ENCODE measurements at regions not wholly inside any gene's neighbourhood (a gene's known extent, or its start where the extent isn't known, plus 50 kb on each side); places are given as distances from the start of the nearest gene placed in this dataset.
"Not testable (repeated sequence)": the region's sequence is repeated elsewhere in the genome, so short reads cannot be mapped to it uniquely, and the experiment has no call there.

GRCh38 chr17:53626286-53626685 is 196.4 kb upstream of the KIF2B start:
- intact Hi-C loops (cut with DNase I): no loop called here
- no peak for TF ChIP-seq POLR2A (IDR thresholded peaks at IDR 0.05)
- TF ChIP-seq, protein P1, sequence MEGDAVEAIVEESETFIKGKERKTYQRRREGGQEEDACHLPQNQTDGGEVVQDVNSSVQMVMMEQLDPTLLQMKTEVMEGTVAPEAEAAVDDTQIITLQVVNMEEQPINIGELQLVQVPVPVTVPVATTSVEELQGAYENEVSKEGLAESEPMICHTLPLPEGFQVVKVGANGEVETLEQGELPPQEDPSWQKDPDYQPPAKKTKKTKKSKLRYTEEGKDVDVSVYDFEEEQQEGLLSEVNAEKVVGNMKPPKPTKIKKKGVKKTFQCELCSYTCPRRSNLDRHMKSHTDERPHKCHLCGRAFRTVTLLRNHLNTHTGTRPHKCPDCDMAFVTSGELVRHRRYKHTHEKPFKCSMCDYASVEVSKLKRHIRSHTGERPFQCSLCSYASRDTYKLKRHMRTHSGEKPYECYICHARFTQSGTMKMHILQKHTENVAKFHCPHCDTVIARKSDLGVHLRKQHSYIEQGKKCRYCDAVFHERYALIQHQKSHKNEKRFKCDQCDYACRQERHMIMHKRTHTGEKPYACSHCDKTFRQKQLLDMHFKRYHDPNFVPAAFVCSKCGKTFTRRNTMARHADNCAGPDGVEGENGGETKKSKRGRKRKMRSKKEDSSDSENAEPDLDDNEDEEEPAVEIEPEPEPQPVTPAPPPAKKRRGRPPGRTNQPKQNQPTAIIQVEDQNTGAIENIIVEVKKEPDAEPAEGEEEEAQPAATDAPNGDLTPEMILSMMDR (IDR thresholded peaks at IDR 0.05): no peak
- 78 to 80% methylated on average over 1 of the region's 1 CpG for WGBS, 2 donors

DNA sequence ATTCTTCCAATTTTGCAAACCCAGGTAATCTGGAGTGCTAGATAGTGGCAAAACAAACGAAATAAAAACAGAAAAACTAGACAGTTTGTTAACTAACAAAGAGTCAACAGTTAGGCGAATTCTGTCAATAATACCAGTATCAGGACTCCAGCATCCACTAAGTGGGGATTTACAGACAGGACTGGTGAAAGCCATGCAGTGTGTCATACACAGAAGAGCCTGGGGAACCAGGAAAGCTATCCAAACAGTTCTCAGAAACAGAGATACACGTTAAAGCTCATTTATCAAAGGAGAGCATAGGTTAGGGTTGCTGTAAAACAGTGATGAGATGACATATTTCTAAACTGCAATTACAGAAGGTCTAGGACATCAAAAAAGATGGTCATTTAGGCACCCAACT is 203.7 kb upstream of the KIF2B start:
- intact Hi-C loops (cut with DNase I): no loop called here
- no peak for DNase-seq
- Histone ChIP-seq H3K4me1 (no peaks in the 10 kb centered on the region), H3K9me3 (no peaks in the 10 kb centered on the region), H3K27ac (no peak overlapping the region), H3K4me3 (replicated peaks in 1 of 3) (no peak overlapping the region), H3K27me3 (no peaks in the 10 kb centered on the region), H3K36me3 (no peaks in the 10 kb centered on the region)
- TF ChIP-seq POLR2A (IDR thresholded peaks at IDR 0.05): no peak
- TF ChIP-seq, protein P1 (IDR thresholded peaks at IDR 0.05): no peak
- 64 to 67% methylated on average over 3 of the region's 3 CpGs for WGBS, 2 donors

More at GRCh38 chr17:53626286-53626685, 196.4 kb upstream of the KIF2B start:
- Histone ChIP-seq H3K9me3 (no peaks in the 10 kb centered on the region), H3K4me1 (no peaks in the 10 kb centered on the region), H3K4me3 (replicated peaks in 1 of 3) (no peak overlapping the region), H3K27me3 (no peaks in the 10 kb centered on the region), H3K27ac (no peak overlapping the region), H3K36me3 (no peaks in the 10 kb centered on the region)
- no peak for DNase-seq

- H3K36me3 ChIP-seq; H3K27ac ChIP-seq; H3K27me3 ChIP-seq; H3K9me3 ChIP-seq; DNase-seq; H3K4me3 ChIP-seq (replicated peaks in 1 of 3); H3K4me1 ChIP-seq; intact Hi-C loops (cut with DNase I): not testable (repeated sequence)
- 94 to 97% methylated on average over 5 of the region's 5 CpGs for WGBS, 2 donors
Measured at GRCh38 chr17:53608208-53608607, 214.5 kb upstream of the KIF2B start.

DNA sequence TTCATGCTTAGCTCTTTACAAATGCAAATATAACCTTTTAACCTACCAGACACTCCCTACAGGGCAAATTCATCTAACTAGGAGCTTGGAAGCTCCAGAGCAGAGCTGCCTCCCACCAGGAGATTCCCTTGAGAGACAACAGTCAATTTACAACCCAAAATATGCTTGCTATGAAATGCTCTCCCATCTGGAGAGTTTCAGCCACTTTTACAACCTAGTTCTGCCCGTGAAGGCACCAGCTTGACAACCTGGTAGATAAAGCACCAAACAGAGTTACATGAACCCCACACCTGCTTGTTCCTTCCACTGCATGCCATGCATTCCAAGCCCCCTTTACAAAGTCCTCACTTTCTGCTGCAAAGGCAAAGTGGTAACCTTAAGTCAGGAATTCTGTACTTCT is 215.3 kb upstream of the KIF2B start:
- H3K36me3 ChIP-seq: no peaks in the 10 kb centered on the region
- H3K27ac ChIP-seq: no peak overlapping the region
- no peak overlapping the region for H3K4me3 ChIP-seq (replicated peaks in 1 of 3)
- no peak for DNase-seq
- no peaks in the 10 kb centered on the region for H3K9me3 ChIP-seq
- H3K4me1 ChIP-seq: no peaks in the 10 kb centered on the region
- no peak for TF ChIP-seq POLR2A (IDR thresholded peaks at IDR 0.05)
- TF ChIP-seq, protein P1 (IDR thresholded peaks at IDR 0.05): no peak
- intact Hi-C loops (cut with DNase I): no loop called here
- H3K27me3 ChIP-seq: no peaks in the 10 kb centered on the region
- WGBS, 2 donors: 31 to 43% methylated on average over 1 of the region's 1 CpG

GRCh38 chr17:53588317-53588716 is 234.4 kb upstream of the KIF2B start:
- Histone ChIP-seq H3K36me3 (no peaks in the 10 kb centered on the region), H3K9me3 (no peaks in the 10 kb centered on the region), H3K27me3 (no peaks in the 10 kb centered on the region), H3K4me3 (replicated peaks in 1 of 3) (no peak overlapping the region), H3K27ac (no peak overlapping the region), H3K4me1 (no peaks in the 10 kb centered on the region)
- no peak for TF ChIP-seq POLR2A (IDR thresholded peaks at IDR 0.05)
- intact Hi-C loops (cut with DNase I): no loop called here
- no peak for DNase-seq

DNA sequence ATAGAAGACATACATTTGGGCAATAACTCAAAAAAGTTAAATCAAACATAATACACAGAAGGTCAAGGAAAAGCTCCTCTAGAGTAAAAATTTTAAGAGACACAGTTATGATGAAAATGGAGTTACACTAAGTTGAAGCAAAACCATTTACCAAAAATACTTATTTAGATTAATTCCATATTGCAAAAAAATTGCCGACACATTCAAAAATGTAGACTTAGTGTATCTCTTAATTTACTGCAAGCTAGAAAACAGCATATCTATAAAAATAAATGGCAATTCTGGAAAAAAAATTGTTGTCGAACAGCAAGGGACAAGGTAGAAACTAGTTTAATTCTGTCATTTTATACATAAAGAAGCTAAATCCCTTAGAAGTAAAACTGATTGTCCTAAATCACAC is 248.7 kb upstream of the KIF2B start:
- Histone ChIP-seq H3K36me3 (no peaks in the 10 kb centered on the region), H3K9me3 (no peaks in the 10 kb centered on the region), H3K4me1 (no peaks in the 10 kb centered on the region), H3K4me3 (replicated peaks in 1 of 3) (no peak overlapping the region), H3K27me3 (no peaks in the 10 kb centered on the region), H3K27ac (no peak overlapping the region)
- WGBS, 2 donors: 94 to 95% methylated on average over 2 of the region's 2 CpGs
- DNase-seq: no peak
- no peak for TF ChIP-seq POLR2A (IDR thresholded peaks at IDR 0.05)
- TF ChIP-seq, protein P1 (IDR thresholded peaks at IDR 0.05): no peak
- intact Hi-C loops (cut with DNase I): no loop called here

All from thyroid gland (tissue), 4 donors.